Mammary epithelial cell (primary cell): ENCODE measurements at regions not wholly inside any gene's neighbourhood (a gene's known extent, or its start where the extent isn't known, plus 50 kb on each side); places are given as distances from the start of the nearest gene placed in this dataset.

Source experiments
- EZH2 ChIP-seq: IDR thresholded peaks from 2 replicates; pipeline ENCODE4 v1.6.1; 2012; ENCODE audit warnings: low read length, inconsistent platforms, borderline replicate concordance
- TF ChIP-seq, protein P1 (sequence below), 2 donors: IDR thresholded peaks in 1 of 2; conservative IDR thresholded peaks in 1 of 2; 2 replicates each; pipeline ENCODE4 v1.5.1; 2011 to 2012; ENCODE audit warnings: inconsistent platforms in 2 of 2, low read length in 2 of 2, mild to moderate bottlenecking in 2 of 2, control low read depth in 1 of 2, low read depth in 1 of 2; ENCODE audit not compliant: insufficient read depth in 1 of 2; ENCODE audit errors: extremely low read depth in 1 of 2

DNA sequence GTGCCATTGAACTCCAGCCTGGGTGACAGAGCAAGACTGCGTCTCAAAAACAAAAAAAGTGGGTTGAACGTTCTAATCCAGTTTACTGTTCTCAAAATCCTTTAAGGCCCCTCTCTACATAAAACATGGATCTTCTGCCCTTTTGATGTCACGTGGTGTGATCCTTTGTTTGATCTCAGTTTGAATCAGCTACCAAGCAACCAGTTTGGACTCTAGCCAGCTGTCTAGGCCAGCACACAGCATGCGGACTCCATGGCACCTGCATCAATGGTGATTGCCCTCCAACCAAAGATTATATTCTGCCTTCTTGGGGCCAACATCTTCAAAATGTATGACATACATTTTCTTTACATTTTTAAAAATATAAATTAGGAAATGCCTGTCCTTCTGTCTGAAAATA is 365.4 kb downstream of the NDFIP2 start:
- TF ChIP-seq, protein P1, sequence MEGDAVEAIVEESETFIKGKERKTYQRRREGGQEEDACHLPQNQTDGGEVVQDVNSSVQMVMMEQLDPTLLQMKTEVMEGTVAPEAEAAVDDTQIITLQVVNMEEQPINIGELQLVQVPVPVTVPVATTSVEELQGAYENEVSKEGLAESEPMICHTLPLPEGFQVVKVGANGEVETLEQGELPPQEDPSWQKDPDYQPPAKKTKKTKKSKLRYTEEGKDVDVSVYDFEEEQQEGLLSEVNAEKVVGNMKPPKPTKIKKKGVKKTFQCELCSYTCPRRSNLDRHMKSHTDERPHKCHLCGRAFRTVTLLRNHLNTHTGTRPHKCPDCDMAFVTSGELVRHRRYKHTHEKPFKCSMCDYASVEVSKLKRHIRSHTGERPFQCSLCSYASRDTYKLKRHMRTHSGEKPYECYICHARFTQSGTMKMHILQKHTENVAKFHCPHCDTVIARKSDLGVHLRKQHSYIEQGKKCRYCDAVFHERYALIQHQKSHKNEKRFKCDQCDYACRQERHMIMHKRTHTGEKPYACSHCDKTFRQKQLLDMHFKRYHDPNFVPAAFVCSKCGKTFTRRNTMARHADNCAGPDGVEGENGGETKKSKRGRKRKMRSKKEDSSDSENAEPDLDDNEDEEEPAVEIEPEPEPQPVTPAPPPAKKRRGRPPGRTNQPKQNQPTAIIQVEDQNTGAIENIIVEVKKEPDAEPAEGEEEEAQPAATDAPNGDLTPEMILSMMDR (conservative IDR thresholded peaks at IDR 0.05 in 1 of 2, IDR thresholded peaks at IDR 0.05 in 1 of 2; ENCODE audit: extremely low read depth in 1 of 2, insufficient read depth in 1 of 2, low read depth in 1 of 2, low read length in 2 of 2): no peak
- no peak for TF ChIP-seq EZH2
